NCI-H2227 (cell line): ENCODE measurements at regions not wholly inside any gene's neighbourhood (a gene's known extent, or its start where the extent isn't known, plus 50 kb on each side); places are given as distances from the start of the nearest gene placed in this dataset.

Experiments used
- DNase-seq: peaks from one replicate; lab custom pipeline; 2025; ENCODE audit not compliant: unreplicated experiment; lab: John Stamatoyannopoulos, UW

GRCh38 chr6:48186746-48187145 lies 75.7 kb upstream of the PTCHD4 start:
- DNase-seq = no peak

GRCh38 chr6:48184648-48185047 lies 73.7 kb upstream of the PTCHD4 start:
- no peak for DNase-seq

- DNase-seq = no peak
Observed at GRCh38 chr6:48183811-48184605, 73.0 kb upstream of the PTCHD4 start.

GRCh38 chr6:48183178-48183577 lies 72.2 kb upstream of the PTCHD4 start:
- DNase-seq = no peak

GRCh38 chr6:48178700-48179099 lies 67.7 kb upstream of the PTCHD4 start:
- no peak for DNase-seq

- no peak for DNase-seq
Observed at GRCh38 chr6:48177786-48178185, 66.8 kb upstream of the PTCHD4 start.

- DNase-seq = no peak
Observed at GRCh38 chr6:48176645-48177308, 65.8 kb upstream of the PTCHD4 start.

- DNase-seq = no peak
Observed at GRCh38 chr6:48169635-48170034, 58.6 kb upstream of the PTCHD4 start.
